Inflammatory macrophage treated with lipopolysaccharide for 1 hour (primary cell): ENCODE measurements at regions not wholly inside any gene's neighbourhood (a gene's known extent, or its start where the extent isn't known, plus 50 kb on each side); places are given as distances from the start of the nearest gene placed in this dataset.
A peak's percentile ranks its signal among the peaks of the same experiment; 100 is the strongest.
"Not testable (repeated sequence)": the region's sequence is repeated elsewhere in the genome, so short reads cannot be mapped to it uniquely, and the experiment has no call there.

Experiments
- DNase-seq, 2 donors: peaks; one replicate each; pipeline ENCODE4 v3.0.0-alpha.2; 2020 to 2022

- no peak for DNase-seq
Measured at GRCh38 chr17:63295839-63296590, 150.1 kb downstream of the CYB561 start.

GRCh38 chr17:63298916-63299315 is 147.2 kb downstream of the CYB561 start:
- DNase-seq = not testable (repeated sequence)

- no peak for DNase-seq
Measured at GRCh38 chr17:63304704-63305261, 141.3 kb downstream of the CYB561 start.

DNA sequence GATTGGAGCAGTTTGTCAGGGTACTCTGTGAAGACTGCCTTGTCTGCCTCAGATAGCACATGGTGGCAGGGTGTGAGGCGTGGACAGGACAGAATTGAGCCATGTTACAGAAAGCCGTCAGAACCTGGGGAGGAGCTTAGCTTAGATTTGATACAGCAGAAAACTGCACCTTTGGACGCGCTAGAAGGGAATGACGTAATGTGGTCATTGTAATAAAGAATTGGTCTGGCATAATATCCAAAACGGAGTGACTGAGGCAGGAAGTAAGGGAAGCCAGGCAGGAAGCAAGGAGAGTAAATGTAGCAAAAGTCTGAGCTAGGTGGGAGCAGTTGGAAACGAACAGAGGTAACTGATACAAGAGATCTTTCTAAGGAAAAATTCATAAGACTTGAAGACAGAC is 140.2 kb downstream of the CYB561 start:
- no peak for DNase-seq

DNA sequence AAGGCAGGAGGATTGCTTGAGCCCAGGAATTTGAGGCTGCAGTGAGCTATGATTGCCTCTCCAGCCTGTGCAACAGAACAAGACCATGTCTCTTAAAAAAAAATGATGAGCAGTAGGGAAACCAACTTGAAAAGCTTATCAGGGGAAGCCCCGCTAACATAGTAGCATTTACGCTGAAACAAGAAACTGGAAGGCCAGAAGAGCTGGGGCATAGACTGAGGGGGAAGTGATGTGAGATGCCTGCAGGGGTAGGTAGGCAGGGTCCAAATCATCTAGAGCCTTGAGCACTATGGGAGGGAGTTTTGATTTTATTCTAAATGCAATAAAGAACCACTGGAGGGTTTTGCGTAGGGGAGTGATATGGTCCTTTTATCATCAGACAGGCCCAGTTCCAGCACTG is 139.3 kb downstream of the CYB561 start:
- no peak for DNase-seq

DNA sequence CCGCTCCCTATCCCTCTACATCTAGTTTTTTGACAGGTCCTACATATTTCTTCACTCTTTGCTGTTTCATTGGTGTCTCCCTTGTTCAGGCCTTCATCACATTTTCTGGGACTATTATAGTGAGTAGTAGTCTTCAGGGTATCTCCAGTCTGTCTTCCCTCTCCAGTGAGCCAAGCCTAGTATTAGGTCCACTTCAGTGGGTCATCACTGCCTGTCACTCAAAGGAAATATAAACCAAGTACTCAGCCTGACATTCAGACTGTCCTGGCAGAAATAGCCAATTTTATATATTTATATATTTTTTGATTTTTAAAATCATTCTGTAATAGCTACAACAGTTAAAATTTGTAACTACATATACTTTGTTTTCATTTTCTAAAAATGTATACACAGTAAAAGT is 137.8 kb downstream of the CYB561 start:
- DNase-seq = no peak

- peak in 1 of 2 donors; percentile 48 for DNase-seq
Measured at GRCh38 chr17:63309021-63309420, 137.1 kb downstream of the CYB561 start.

GRCh38 chr17:63311416-63311937 is 134.6 kb downstream of the CYB561 start:
- peak in 1 of 2 donors; percentile 45 for DNase-seq

GRCh38 chr17:63314761-63315160 is 131.3 kb downstream of the CYB561 start:
- DNase-seq = no peak

DNA sequence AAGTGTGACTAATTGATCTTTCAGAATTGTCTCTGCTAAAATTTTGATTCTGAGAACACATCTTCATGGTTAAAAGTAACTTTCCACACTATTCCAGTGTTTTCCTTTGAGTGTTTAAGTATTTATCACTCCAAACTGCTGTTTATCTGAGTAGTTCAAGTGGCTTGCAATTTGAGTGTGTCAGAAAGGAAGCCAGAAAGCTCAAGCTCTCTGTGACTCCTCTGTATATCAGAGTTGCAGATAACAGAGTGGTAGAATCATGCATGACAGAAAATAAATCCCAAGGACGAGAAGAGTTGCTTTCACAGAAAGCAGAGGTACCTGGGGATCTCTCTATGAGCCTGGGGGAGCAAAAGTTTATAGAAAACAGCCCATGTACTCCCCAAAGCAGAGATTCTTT is 130.0 kb downstream of the CYB561 start:
- DNase-seq = no peak

- no peak for DNase-seq
Measured at GRCh38 chr17:63317166-63317840, 128.8 kb downstream of the CYB561 start.

DNA sequence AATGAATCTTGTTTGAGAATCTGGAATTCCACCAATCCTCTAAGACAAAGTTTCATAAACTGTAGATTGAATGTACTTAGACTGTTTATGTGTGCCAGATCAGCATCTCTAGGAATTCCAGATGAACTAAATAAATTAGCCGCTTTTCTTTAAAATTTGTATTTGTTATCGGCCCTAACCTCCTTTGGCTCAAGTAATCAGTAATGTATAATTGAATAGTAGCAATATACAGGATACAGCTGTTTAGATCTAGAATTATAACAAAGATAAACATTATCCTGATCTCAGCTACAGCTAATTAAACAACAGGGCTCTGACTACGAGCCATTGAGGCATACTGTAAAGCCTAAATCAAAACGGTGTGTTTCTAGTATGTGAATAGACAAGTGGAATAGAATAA is 120.3 kb downstream of the CYB561 start:
- DNase-seq = no peak

DNA sequence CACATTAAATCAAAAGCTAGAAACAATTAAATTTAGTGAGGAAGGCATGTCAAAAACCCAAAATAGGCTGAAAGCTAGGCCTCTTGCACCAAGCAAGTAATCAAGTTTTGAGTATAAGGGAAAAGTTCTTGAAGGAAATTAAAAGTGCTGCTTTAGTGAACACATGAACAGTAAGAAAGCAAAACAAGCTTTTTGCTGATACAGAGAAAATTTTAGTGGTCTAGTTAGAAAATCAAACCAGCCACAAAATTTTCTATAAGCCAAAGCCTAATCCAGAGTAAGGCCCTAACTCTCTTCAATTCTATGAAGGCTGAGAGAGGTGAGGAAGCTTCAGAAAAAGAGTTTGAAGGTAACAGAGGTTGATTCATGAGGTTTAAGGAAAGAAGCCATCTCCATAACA is 116.2 kb downstream of the CYB561 start:
- no peak for DNase-seq

GRCh38 chr17:63331301-63332061 is 114.6 kb downstream of the CYB561 start:
- no peak for DNase-seq

DNA sequence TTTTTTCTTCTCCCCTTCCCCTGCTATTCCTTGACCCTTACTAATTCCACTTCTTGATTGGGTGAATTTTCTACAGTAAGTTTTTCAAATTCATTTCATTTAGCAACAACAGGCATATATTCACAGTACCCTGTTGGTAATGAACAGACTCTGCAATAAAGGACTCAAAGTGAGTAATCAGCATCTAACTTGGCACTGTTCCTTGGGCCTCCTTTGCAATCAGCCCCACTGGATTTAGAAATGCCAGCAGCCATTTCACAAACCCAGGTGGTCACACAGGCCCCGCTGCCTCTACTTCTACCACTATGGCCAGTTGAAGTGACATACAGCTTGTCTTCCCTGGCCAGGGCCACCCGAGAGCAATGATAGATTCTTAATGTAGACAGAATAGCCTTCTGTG is 113.8 kb downstream of the CYB561 start:
- DNase-seq = no peak

DNA sequence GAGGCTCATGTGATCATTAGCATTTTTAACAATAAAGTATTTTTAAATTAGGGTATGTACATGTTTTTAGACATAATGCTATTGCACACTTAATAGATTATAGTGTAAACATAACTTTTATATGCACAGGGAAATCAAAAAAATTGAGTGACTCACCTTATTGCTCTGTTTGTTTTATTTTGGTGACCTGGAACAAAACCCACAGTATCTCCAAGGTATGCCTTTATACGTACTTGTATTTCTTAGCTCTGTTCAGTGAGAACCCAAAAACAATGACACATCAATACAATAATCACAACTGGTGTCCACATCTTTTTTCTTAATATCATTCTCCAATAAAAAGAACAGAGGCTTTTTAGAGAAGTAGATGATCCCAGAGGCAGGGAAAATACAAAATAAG is 112.2 kb downstream of the CYB561 start:
- DNase-seq = no peak

DNA sequence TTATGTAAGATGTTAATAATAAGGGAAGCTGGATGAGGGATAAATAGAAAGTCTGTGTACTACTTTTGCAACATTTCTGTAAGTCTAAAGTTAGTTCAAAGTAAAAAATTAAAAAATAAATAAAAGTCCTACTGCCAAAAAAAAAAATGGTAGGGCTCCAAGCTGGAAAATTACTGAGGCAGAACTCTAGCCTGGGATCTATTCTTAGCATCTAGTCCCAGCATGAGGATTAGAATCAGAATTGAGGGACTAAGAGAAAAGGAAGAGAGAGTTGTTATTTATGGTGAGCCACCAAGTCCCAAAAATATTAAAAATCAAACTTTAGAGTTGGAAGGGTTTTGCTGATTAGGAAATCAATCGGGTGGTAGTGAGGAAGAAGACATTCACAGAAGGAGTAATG is 110.3 kb downstream of the CYB561 start:
- no peak for DNase-seq

DNA sequence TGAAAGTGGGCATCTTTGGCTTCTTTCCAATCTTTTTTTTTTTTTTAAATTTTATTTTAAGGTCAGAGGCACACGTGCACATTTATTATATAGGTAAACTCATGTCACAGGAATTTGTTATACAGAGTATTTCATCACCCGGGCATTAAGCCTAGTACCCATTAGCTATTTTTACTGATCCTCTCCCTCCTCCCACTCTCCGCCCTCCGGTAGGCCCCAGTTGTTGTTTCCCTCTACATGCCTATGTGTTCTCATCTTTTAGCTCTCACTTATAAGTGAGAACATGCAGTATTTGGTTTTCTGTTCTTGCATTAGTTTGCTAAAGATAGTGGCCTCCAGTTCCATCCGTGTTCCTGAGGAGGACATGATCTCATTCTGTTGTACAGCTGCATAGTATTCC is 108.5 kb downstream of the CYB561 start:
- DNase-seq = no peak

- DNase-seq = no peak
Measured at GRCh38 chr17:63338272-63338671, 107.8 kb downstream of the CYB561 start.

DNA sequence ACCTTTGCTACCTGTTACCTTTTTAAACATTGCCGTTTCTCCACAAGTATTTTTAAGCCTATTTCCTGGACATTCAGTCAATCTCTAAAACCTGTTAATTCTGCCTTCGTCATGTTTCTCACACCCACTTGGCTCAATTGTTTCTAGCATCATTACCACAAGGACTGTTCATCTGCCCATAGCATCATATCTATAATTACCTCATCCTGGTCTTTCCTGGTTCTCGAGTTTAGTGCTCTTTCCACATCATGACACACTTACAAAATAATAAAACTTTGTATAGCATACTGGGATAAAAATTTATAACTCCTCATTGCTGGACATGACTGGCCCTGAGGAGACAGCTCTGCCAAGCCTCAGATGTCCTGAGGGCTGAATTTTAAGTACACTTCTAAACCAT is 104.8 kb downstream of the CYB561 start:
- peak; percentile 66 to 75 for DNase-seq

DNA sequence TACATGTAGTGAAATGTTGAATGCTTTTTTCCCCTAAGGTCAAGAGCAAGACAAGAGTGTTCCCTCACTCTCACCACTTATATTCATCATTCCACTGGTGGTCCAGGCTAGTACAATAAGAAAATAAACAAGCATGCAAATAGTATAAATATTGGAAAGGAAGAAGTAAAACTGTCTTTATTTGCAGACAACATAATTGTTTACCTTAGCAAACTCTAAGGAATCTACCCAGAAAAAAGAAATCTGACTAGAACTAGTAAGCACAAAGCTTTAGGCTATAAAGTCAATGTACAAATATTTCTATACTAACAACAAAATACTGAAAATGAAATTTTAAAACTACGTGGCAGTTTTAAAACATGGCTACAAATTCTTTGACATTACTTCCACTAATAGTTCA is 101.7 kb downstream of the CYB561 start:
- no peak for DNase-seq

- no peak for DNase-seq
Measured at GRCh38 chr17:63345611-63346010, 100.5 kb downstream of the CYB561 start.

- no peak for DNase-seq
Measured at GRCh38 chr17:63347475-63347874, 98.6 kb downstream of the CYB561 start.
